ENCODE measurements at regions not wholly inside any gene's neighbourhood (a gene's known extent, or its start where the extent isn't known, plus 50 kb on each side); places are given as distances from the start of the nearest gene placed in this dataset.

- no peaks in the 10 kb centered on the region for H3K27me3 ChIP-seq (ENCODE audit: control insufficient read depth, insufficient read depth, low read length)
- no peak for FAIRE-seq
- no peak overlapping the region for H3K27ac ChIP-seq (ENCODE audit: low read depth in 2 of 2, low read length in 2 of 2)
- DNase-seq, result peak in 2 of 5 donors; percentile 36 to 75
- no peaks in the 10 kb centered on the region for H3K9me3 ChIP-seq (ENCODE audit: control insufficient read depth in 2 of 3, insufficient read depth in 1 of 3, low read length in 3 of 3)
- H3K4me3 ChIP-seq (ENCODE audit: low read length in 3 of 3), result no peak overlapping the region
- H3K9ac ChIP-seq (ENCODE audit: low read length in 3 of 3), result no peak overlapping the region
- TF ChIP-seq, protein P1, sequence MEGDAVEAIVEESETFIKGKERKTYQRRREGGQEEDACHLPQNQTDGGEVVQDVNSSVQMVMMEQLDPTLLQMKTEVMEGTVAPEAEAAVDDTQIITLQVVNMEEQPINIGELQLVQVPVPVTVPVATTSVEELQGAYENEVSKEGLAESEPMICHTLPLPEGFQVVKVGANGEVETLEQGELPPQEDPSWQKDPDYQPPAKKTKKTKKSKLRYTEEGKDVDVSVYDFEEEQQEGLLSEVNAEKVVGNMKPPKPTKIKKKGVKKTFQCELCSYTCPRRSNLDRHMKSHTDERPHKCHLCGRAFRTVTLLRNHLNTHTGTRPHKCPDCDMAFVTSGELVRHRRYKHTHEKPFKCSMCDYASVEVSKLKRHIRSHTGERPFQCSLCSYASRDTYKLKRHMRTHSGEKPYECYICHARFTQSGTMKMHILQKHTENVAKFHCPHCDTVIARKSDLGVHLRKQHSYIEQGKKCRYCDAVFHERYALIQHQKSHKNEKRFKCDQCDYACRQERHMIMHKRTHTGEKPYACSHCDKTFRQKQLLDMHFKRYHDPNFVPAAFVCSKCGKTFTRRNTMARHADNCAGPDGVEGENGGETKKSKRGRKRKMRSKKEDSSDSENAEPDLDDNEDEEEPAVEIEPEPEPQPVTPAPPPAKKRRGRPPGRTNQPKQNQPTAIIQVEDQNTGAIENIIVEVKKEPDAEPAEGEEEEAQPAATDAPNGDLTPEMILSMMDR (IDR thresholded peaks at IDR 0.05; ENCODE audit: borderline replicate concordance, extremely low read depth, insufficient read depth), result no peak
- no peaks in the 10 kb centered on the region for H3K36me3 ChIP-seq (ENCODE audit: control insufficient read depth in 2 of 3, insufficient read depth in 3 of 3, low read length in 3 of 3)
- intact Hi-C loops (cut with DNase I), result no loop called here
- no peaks in the 10 kb centered on the region for H3K4me1 ChIP-seq (ENCODE audit: control insufficient read depth in 2 of 3, insufficient read depth in 2 of 3, low read depth in 1 of 3, low read length in 3 of 3)
Measured at GRCh38 chr10:56028298-56029132, 332.5 kb downstream of the ZWINT start.

GRCh38 chr10:56012101-56012500 is 349.0 kb downstream of the ZWINT start:
- Histone ChIP-seq H3K9ac (ENCODE audit: low read length in 3 of 3) (no peak overlapping the region), H3K27ac (ENCODE audit: low read depth in 2 of 2, low read length in 2 of 2) (no peak overlapping the region), H3K27me3 (ENCODE audit: control insufficient read depth, insufficient read depth, low read length) (no peaks in the 10 kb centered on the region), H3K9me3 (ENCODE audit: control insufficient read depth in 2 of 3, insufficient read depth in 1 of 3, low read length in 3 of 3) (no peaks in the 10 kb centered on the region), H3K4me3 (ENCODE audit: low read length in 3 of 3) (no peak overlapping the region), H3K36me3 (ENCODE audit: control insufficient read depth in 2 of 3, insufficient read depth in 3 of 3, low read length in 3 of 3) (no peaks in the 10 kb centered on the region), H3K4me1 (ENCODE audit: control insufficient read depth in 2 of 3, insufficient read depth in 2 of 3, low read depth in 1 of 3, low read length in 3 of 3) (no peaks in the 10 kb centered on the region)
- FAIRE-seq, result no peak
- DNase-seq, result no peak
- intact Hi-C loops (cut with DNase I), result no loop called here
- TF ChIP-seq, protein P1 (IDR thresholded peaks at IDR 0.05; ENCODE audit: borderline replicate concordance, extremely low read depth, insufficient read depth), result no peak

GRCh38 chr10:56003555-56003954 is 357.5 kb downstream of the ZWINT start:
- no peak for FAIRE-seq
- TF ChIP-seq, protein P1 (IDR thresholded peaks at IDR 0.05; ENCODE audit: borderline replicate concordance, extremely low read depth, insufficient read depth), result no peak
- H3K36me3 ChIP-seq (ENCODE audit: control insufficient read depth in 2 of 3, insufficient read depth in 3 of 3, low read length in 3 of 3), result no peaks in the 10 kb centered on the region

More at GRCh38 chr10:56003555-56003954, 357.5 kb downstream of the ZWINT start:
- no peak for DNase-seq
- Histone ChIP-seq H3K4me3 (ENCODE audit: low read length in 3 of 3) (no peak overlapping the region), H3K9me3 (ENCODE audit: control insufficient read depth in 2 of 3, insufficient read depth in 1 of 3, low read length in 3 of 3) (no peaks in the 10 kb centered on the region), H3K27me3 (ENCODE audit: control insufficient read depth, insufficient read depth, low read length) (no peaks in the 10 kb centered on the region), H3K9ac (ENCODE audit: low read length in 3 of 3) (no peak overlapping the region), H3K4me1 (ENCODE audit: control insufficient read depth in 2 of 3, insufficient read depth in 2 of 3, low read depth in 1 of 3, low read length in 3 of 3) (no peaks in the 10 kb centered on the region), H3K27ac (ENCODE audit: low read depth in 2 of 2, low read length in 2 of 2) (no peak overlapping the region)
- intact Hi-C loops (cut with DNase I), result no loop called here

Measured in kidney (tissue), 13 donors.